HEK293T (cell line): ENCODE measurements at regions not wholly inside any gene's neighbourhood (a gene's known extent, or its start where the extent isn't known, plus 50 kb on each side); places are given as distances from the start of the nearest gene placed in this dataset.

Experiments used
- CTCF ChIA-PET: fragments of 350-600 bp; formaldehyde crosslinking; extraction: SDS; loops from one replicate; lab custom pipeline; 2021; ENCODE audit warnings: antibody characterized with exemption, inconsistent platforms; lab: Yijun Ruan, JAX
- POLR2A ChIA-PET: fragments of 350-600 bp; formaldehyde crosslinking; extraction: SDS; loops from one replicate; lab custom pipeline; 2020; ENCODE audit warnings: antibody characterized with exemption, inconsistent platforms; lab: Yijun Ruan, JAX
- DNase-seq: peaks from one replicate; pipeline ENCODE4 v3.0.0; 2012; ENCODE audit warnings: mixed read lengths; ENCODE audit errors: extremely low spot score
- ARNT ChIP-seq: fragments of 450-650 bp; IDR thresholded peaks from 2 replicates; pipeline ENCODE4 v1.6.1; 2017; ENCODE audit warnings: mild to moderate bottlenecking
- BHLHE40 ChIP-seq: fragments of 450-650 bp; IDR thresholded peaks from 2 replicates; pipeline ENCODE4 v1.6.1; 2016; ENCODE audit warnings: mild to moderate bottlenecking, moderate library complexity, borderline replicate concordance
- CTBP1 ChIP-seq: fragments of 450-650 bp; IDR thresholded peaks from 2 replicates; pipeline ENCODE4 v1.6.1; 2016; ENCODE audit warnings: borderline replicate concordance
- ELF4 ChIP-seq: fragments of 450-650 bp; IDR thresholded peaks from 2 replicates; pipeline ENCODE4 v1.6.1; 2017; ENCODE audit warnings: antibody characterized with exemption
- FOXA1 ChIP-seq: fragments of 450-650 bp; IDR thresholded peaks from 2 replicates; pipeline ENCODE4 v1.6.1; 2016; ENCODE audit warnings: mild to moderate bottlenecking
- FOXK2 ChIP-seq: fragments of 450-650 bp; IDR thresholded peaks from 2 replicates; pipeline ENCODE4 v1.6.1; 2016; ENCODE audit warnings: mild to moderate bottlenecking
- FOXM1 ChIP-seq: fragments of 450-650 bp; IDR thresholded peaks from 2 replicates; pipeline ENCODE4 v1.6.1; 2017; ENCODE audit warnings: mild to moderate bottlenecking, borderline replicate concordance
- HDGF ChIP-seq: fragments of 450-650 bp; IDR thresholded peaks from 2 replicates; pipeline ENCODE4 v1.6.1; 2017; ENCODE audit warnings: antibody characterized with exemption, borderline replicate concordance
- L3MBTL2 ChIP-seq: fragments of 450-650 bp; conservative IDR thresholded peaks from 2 replicates; pipeline ENCODE4 v1.6.1; 2016; ENCODE audit warnings: mild to moderate bottlenecking
- LEF1 ChIP-seq: fragments of 450-650 bp; IDR thresholded peaks from 2 replicates; pipeline ENCODE4 v1.6.1; 2017; ENCODE audit warnings: mild to moderate bottlenecking, borderline replicate concordance
- NFRKB ChIP-seq: fragments of 450-650 bp; IDR thresholded peaks from 2 replicates; pipeline ENCODE4 v1.6.1; 2016; ENCODE audit warnings: mild to moderate bottlenecking, moderate library complexity
- PKNOX1 ChIP-seq: fragments of 450-650 bp; IDR thresholded peaks from 2 replicates; pipeline ENCODE4 v1.6.1; 2016
- SP1 ChIP-seq: fragments of 450-650 bp; IDR thresholded peaks from 2 replicates; pipeline ENCODE4 v1.6.1; 2017
- SUZ12 ChIP-seq: fragments of 450-650 bp; IDR thresholded peaks from 2 replicates; pipeline ENCODE4 v1.6.1; 2016; ENCODE audit warnings: mild to moderate bottlenecking
- TARDBP ChIP-seq: fragments of 450-650 bp; IDR thresholded peaks from 2 replicates; pipeline ENCODE4 v1.6.1; 2016
- ZNF384 ChIP-seq: fragments of 450-650 bp; IDR thresholded peaks from 2 replicates; pipeline ENCODE4 v1.6.1; 2016

DNA sequence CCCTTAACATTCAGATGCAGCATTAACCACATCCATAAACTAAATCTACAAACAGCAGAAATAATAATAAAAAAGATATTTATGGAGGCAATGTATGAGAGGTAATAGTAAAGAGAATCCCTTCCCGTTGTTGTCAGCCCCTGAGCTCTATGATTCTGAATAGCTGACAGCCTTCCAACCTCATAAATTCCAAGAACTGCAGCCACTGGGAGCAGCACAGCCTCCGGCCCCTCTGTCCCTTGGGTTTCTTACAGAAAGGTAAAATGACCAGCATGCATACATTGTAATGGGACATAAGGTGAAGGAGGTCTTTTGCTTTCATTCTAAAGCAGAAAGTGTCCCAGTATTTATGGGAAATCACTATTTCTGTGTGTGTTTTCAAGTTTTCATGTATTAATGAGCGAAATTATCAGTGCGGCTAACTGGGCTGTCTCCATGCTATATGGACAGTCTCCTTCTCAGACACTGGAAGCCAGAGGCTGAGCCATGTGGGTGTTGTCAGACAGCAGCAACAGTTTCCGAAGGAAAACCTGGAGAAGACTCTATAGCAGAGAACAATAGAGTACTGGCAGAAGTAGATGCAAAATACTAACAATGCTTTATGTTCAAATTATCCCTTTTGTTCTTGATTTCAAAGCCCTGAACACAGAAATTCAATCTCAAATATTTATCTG lies 151.6 kb downstream of the LRRC30 start:
- TF ChIP-seq ELF4: no peak
- no peak for DNase-seq
- CTCF ChIA-PET: no interaction called here
- POLR2A ChIA-PET: no interaction called here

- POLR2A ChIA-PET: no interaction called here
- no peak for DNase-seq
Measured at GRCh38 chr18:7383002-7383980, 152.4 kb downstream of the LRRC30 start.

GRCh38 chr18:7388741-7389140 lies 157.9 kb downstream of the LRRC30 start:
- ChIA-PET POLR2A (no interaction called here), CTCF (no interaction called here)
- no peak for TF ChIP-seq NFRKB
- no peak for TF ChIP-seq ZNF384
- TF ChIP-seq SP1: no peak
- DNase-seq: no peak

More at GRCh38 chr18:7383002-7383980, 152.4 kb downstream of the LRRC30 start:
- TF ChIP-seq FOXK2: no peak
- TF ChIP-seq BHLHE40: no peak
- TF ChIP-seq ELF4: no peak
- no peak for TF ChIP-seq HDGF
- no peak for TF ChIP-seq ARNT
- no peak for TF ChIP-seq FOXA1
- TF ChIP-seq PKNOX1: no peak
- no peak for TF ChIP-seq TARDBP
- no peak for TF ChIP-seq LEF1
- TF ChIP-seq CTBP1: no peak
- no peak for TF ChIP-seq L3MBTL2
- TF ChIP-seq ZNF384: no peak
- no peak for TF ChIP-seq SUZ12
- TF ChIP-seq SP1: no peak
- CTCF ChIA-PET: no interaction called here

DNA sequence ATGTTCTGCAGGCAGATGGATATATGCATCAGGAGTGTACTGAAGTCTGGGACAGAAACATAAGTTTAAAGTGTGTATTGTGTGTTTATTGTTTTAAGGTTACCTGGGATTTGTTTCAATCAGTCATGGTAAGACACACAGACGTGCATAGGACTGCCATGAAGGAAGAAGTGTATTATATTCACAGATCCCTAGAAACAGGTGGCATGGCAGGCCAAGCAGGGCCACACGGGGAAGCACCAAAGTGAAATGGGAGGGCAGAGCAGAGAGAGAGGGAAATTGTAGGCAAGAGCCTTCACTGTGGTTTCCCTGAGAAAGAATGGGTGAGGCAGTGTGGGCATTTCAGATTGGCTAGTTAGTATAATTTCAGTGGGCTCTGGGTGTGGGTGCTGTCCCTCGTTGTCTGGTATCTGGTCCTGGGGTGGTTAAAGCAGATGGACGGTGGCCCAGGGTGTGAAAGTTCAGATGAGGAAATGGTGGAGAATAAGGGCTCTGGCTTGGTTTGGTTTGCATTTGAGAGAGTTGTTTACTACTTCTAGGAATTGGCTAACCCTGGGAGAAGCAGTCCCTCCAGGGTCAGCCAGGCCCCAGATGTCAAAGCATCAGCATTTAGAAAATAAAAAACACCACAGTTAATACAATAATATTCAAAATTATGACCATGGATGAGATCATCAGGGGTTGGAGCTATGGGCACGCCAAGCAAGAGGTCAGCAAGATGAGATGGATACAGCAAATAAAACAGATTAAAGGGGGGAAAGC lies 160.0 kb downstream of the LRRC30 start:
- no peak for DNase-seq
- POLR2A ChIA-PET: no interaction called here
- no peak for TF ChIP-seq NFRKB
- TF ChIP-seq SUZ12: no peak
- TF ChIP-seq BHLHE40: no peak
- TF ChIP-seq SP1: no peak
- TF ChIP-seq TARDBP: no peak
- no peak for TF ChIP-seq FOXK2
- no peak for TF ChIP-seq ZNF384
- no peak for TF ChIP-seq LEF1
- no peak for TF ChIP-seq L3MBTL2
- TF ChIP-seq ARNT: no peak
- no peak for TF ChIP-seq FOXA1
- TF ChIP-seq FOXM1: no peak
- no peak for TF ChIP-seq HDGF
- TF ChIP-seq CTBP1: no peak
- no peak for TF ChIP-seq ELF4
- CTCF ChIA-PET: no interaction called here

DNA sequence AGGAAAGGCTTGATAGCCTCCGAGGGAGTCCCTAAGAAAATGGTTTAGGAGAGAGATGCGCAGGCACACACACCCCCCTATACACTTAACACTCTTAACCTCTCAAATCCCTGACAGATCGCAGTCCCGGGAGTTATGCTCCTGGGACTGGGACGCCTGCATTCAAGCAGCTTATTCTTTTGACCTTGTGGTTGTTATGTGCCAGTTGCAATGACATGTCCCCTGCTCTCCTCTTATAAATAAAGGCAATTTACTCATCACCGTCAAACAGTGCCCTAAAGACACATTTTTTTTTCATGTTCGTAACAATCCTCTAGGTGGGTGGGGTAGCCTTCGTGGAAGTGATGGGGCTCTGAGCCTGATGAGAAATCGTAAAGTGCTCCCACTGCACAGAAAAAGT lies 162.2 kb downstream of the LRRC30 start:
- POLR2A ChIA-PET: no interaction called here
- no peak for DNase-seq
- CTCF ChIA-PET: no interaction called here
- TF ChIP-seq CTBP1 (no peak), BHLHE40 (no peak), SUZ12 (no peak), SP1 (no peak), ZNF384 (no peak), PKNOX1 (no peak), FOXA1 (no peak), ELF4 (no peak), NFRKB (no peak), HDGF (no peak), FOXK2 (no peak)

DNA sequence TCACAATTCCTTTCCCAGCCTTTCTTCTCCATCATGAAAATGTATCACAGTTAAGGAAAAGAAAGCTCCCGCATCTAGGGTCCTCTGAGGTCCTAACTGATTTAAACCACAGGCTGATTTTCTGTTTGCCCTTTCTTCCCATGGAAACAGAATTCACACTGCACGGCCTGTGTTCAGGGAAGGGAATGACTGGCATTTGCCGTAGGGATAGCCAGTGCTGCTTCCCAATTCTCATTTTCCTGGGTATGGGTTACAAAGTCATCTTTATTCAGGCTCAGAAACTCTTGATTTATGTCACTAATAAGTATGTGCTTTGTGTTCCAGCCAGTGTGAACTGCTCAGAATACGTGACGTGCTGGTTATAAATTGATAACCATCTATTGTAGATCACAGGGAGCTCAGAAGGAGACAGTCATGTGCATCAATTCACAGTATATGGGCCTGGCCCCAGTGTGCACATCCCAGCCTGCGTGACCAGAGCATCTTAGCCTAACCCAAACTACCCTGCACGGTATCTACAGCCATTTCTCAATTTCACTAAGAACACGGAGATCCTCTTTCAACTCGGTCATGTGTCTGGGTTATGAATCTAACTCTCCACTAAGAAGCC lies 163.3 kb downstream of the LRRC30 start:
- DNase-seq: no peak
- ChIA-PET CTCF (no interaction called here), POLR2A (no interaction called here)
- no peak for TF ChIP-seq HDGF
- no peak for TF ChIP-seq TARDBP
- TF ChIP-seq LEF1: no peak
- TF ChIP-seq L3MBTL2: no peak
- no peak for TF ChIP-seq FOXK2
- TF ChIP-seq SUZ12: no peak
- TF ChIP-seq BHLHE40: no peak
- TF ChIP-seq CTBP1: no peak
- TF ChIP-seq FOXM1: no peak
- TF ChIP-seq NFRKB: no peak
- no peak for TF ChIP-seq ARNT
- TF ChIP-seq ZNF384: no peak
- no peak for TF ChIP-seq FOXA1
- TF ChIP-seq ELF4: no peak
- no peak for TF ChIP-seq SP1
- no peak for TF ChIP-seq PKNOX1
